ENCODE measurements at regions not wholly inside any gene's neighbourhood (a gene's known extent, or its start where the extent isn't known, plus 50 kb on each side); places are given as distances from the start of the nearest gene placed in this dataset.

DNA sequence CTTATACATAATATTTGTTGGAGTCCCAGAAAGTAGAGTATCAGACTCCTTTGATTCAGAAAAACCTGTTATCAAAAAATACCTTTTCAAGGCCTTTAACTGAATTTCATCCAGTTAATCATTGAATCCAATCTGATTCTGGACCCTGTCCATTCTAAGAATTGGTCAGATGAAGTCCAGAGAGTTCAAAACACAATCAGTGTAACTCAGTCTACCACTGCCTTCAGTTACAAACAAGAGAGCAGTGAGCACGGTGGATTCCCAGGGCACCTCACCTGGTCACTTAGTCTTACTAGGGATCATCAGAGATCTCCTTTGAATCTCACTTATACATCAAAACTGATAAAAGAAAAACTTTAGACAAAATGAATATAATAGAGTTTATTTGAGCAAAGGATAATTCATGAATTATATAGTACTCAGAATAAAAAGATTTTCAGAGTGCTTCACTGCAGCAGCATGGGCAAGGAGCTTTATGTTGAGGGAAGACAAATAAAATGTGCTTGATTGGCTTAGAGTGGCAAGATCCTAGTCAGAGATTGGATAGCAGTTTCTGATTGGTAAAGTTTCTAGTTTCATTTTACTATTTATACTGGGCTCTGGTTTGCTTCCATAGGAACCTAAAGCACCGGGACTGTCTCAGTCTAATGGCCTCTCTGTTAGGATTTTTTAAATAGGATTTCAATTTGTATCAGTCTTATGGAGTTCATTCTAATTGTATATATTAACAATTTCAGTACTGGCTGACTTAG lies 474.9 kb upstream of the GOLIM4 start:
- no peak for DNase-seq

GRCh38 chr3:168558728-168559411 lies 463.1 kb upstream of the GOLIM4 start:
- DNase-seq, result no peak

- DNase-seq, result no peak
Observed at GRCh38 chr3:168552251-168552650, 456.5 kb upstream of the GOLIM4 start.

GRCh38 chr3:168548719-168549118 lies 453.0 kb upstream of the GOLIM4 start:
- no peak for DNase-seq

GRCh38 chr3:168546707-168547106 lies 451.0 kb upstream of the GOLIM4 start:
- DNase-seq, result no peak

DNA sequence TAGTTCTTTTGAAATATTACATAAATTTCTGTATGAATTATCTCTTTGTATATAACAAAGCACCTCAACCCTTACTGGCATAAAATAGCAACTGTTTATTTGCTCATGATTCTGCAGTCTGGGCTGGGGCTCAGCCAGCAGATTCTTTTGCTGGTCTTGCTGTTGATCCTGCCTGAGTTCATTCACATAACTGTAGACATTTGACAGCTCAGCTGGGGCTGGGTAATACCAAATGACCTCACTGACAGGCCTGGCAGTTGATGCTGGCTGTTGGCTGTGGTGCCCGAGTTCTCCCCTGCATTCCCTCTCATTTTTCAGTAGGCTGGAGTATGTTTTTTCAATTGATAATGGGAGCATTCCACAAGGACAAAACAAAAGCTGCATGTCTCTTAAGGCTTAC lies 449.9 kb upstream of the GOLIM4 start:
- DNase-seq, result no peak

DNA sequence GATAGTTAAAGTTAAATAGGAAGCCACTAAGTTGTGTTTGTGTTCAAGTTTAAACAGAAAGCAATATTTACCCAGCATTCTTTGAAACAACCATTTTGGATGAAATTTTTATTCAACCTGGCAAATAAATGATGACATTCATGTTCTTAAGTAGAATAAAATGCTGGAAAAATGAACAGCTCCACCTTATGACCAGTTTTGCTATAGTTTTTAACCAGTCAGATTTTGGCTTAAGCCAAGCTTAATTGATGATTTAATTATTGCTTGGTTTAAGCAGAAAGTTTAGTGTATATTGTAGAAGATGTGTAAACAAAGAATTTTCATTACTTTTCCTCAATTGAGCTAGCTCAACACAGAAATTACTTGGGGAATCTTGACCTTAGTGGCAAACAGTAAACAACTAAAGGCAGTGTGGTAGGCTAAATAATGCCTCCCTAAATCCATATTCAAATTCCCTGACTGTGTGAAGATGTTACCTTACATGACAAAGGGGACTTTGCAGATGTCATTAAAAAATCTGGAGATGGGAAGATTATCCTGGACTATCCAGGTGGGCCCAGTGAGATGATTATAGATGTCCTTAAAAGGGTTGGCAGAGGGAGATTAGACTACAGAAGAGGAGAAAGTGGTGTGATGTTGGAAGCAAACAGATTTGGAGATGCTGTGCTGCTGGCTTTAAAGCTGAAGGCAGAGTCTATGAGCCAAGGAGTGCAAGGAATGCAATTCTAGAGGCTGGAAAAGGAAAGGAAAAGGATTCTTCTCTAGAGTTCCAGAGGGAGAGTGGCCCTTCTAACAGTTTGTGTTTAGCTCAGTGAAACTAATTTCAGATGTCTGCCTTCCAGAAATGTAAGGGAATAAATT lies 448.6 kb upstream of the GOLIM4 start:
- no peak for DNase-seq

DNA sequence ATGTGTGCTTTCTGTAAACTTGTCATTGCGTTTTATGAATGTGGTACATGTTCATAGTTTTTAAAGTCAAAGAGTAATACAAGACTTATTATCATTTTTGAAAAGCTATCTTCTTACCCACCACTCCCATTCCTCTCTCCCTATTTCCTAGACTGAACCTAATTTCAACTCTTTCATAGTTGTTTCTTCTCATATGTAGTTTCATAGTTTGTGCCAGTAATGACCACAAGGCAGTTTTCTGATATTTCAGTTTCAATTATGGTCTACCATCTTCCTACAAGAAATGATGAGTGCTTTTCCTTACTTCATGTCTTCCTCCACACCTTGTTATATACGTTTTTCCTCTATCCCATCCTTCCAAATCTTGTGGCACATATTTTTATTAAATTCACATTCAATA lies 445.0 kb upstream of the GOLIM4 start:
- no peak for DNase-seq

DNA sequence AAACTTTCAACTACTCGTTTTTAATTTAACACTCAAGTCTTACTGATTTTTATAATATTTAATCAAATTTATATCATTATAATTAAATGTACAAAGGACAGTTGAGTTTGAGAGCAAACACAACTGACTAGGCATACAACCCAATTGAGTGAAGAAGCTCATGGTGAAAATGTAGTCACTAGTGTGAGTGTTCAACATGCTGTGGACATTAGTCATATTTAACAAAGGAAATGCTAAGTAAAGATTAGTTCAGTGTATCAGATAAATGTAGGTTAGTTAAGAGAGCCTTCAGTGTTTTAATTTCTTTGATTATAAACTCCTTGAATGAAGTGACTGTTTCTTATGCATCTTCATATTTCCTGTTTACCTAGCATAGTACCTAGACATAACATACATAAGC lies 444.2 kb upstream of the GOLIM4 start:
- no peak for DNase-seq

DNA sequence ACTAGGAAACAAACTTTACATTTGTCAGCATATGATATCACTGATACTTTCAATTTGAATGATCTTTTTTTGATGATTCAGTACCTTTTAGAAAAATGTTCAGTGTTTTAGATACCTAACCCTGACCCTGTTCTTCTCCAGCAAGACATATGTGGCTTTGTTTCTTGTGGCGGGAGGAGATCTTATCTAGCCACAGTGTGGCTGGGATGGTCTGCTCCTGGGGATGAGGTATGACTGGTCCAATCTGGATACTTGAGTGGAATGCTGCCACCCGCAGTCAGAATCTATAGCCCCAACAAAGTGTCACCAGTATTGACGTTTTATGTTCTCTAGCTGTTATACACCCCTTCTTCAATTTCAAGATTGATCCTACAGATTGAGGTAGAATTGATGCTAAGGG lies 439.0 kb upstream of the GOLIM4 start:
- no peak for DNase-seq

- DNase-seq, result no peak
Observed at GRCh38 chr3:168533600-168533999, 437.9 kb upstream of the GOLIM4 start.

GRCh38 chr3:168532135-168532534 lies 436.4 kb upstream of the GOLIM4 start:
- DNase-seq, result no peak

GRCh38 chr3:168531116-168531515 lies 435.4 kb upstream of the GOLIM4 start:
- DNase-seq, result no peak

- no peak for DNase-seq
Observed at GRCh38 chr3:168524129-168524528, 428.4 kb upstream of the GOLIM4 start.

- no peak for DNase-seq
Observed at GRCh38 chr3:168517249-168518071, 421.7 kb upstream of the GOLIM4 start.

DNA sequence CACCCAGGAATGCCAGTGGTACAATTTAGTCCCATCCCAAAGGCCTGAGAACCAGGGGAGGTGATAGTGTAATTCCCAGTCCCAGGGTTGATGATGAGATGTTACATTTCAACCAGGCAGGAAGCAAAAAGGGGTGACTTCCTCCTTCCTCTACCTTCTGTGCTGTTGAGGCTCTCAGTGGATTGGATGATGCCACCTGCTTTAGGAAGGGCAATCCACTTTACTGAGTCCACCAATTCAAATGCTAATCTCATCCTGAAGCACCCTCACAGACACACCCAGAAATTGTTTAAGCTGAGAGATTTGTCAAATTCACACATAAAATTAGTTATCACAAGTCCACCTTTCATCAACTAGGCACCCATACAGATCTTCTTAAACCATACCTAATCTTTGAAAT lies 418.5 kb upstream of the GOLIM4 start:
- DNase-seq, result no peak

- no peak for DNase-seq
Observed at GRCh38 chr3:168512802-168513201, 417.1 kb upstream of the GOLIM4 start.

DNA sequence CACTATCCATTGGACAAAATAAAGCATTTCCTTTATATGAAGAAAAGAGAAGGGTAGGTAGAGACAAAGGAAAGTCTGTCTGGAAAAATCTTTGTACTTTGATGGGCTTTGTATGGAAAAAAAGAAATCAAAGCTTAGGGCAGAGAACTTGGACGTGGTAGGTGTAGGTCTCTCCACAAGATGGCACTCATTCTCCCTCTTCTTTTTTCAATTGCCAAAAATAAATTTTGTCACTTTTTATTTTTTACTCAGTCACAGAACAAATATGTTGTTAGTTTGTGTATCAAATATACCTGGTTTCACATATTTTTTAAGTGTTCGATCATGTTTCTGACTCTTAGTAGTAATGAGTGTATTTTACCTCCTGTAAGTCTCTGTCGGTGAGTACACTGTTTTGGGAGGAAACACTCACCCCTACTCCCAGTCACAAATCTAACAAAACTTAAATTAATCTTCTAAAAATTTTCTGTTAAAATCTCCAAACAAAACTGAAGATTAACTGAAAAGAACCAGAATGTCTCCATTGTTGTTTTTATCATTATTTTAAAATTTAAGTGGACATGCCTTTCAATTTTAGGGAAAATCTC lies 415.8 kb upstream of the GOLIM4 start:
- no peak for DNase-seq

DNA sequence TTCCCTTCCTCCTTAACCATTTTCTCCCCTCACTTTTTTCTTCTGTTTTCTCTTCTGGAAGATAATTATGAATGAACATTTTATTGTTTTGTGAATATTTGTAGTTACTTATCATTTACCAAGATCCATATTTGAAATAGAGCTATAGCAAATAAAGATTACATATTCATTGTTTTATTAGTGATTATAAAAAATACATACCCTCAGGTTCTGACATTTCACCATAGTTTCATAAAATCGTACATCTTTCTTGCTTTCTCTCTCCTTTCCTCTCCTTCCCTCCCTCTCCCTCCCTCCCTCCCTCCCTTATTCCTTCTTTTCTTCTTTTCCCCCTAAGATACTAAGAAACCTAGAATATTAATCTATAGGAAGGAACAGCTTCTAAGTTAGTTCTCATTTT lies 410.9 kb upstream of the GOLIM4 start:
- DNase-seq, result no peak

DNA sequence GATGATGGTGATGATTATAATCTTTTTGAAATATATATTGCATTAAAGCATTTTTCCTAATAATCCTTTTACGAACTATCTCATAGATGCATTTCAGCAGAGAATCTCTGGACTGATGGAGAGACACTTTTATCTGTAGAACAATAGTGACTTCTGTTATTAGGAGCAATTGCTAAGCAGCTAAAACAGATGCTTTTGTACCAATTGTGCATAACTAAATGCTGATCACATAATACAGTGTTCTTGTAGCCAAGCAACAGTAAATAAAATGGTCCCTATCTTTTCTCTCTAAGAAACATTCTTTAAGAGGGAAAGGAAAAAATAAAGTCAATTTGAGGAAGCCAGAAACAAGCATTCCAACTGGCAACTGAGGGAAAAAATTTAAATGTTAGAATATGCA lies 405.8 kb upstream of the GOLIM4 start:
- no peak for DNase-seq

GRCh38 chr3:168498194-168498593 lies 402.5 kb upstream of the GOLIM4 start:
- DNase-seq, result no peak

DNA sequence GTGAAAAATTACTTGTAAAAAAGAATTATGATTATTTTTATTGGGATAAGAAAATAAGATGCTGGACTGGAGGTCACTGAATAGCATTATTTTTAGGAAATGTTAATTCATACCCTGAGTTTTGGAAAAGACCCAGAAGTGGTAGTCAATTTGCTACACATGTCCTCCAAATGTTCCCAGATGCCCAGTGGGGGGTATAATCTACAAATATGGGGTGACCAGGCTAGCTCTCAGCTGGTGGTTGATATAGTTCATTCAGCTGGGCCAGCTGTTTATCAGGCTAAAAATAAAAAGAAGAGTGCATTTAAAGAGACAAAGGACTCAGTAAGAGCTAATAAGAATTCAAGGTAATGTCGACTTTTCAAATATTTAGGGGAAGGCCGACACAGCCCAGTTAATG lies 402.0 kb upstream of the GOLIM4 start:
- DNase-seq, result no peak
